Lower leg skin (tissue), 3 donors: ENCODE measurements at regions not wholly inside any gene's neighbourhood (a gene's known extent, or its start where the extent isn't known, plus 50 kb on each side); places are given as distances from the start of the nearest gene placed in this dataset.

ENCODE experiments used
- POLR2A ChIP-seq, 2 donors: fragments of 450-650 bp; IDR thresholded peaks; one replicate each; pipeline ENCODE4 v1.6.1; 2016 to 2017; ENCODE audit warnings: antibody characterized with exemption in 2 of 2, mild to moderate bottlenecking in 1 of 2, moderate library complexity in 1 of 2
- TF ChIP-seq, protein P1 (sequence below), 3 donors: fragments of 450-650 bp; IDR thresholded peaks; one replicate each; pipeline ENCODE4 v1.5.1; 2016; ENCODE audit warnings: antibody characterized with exemption in 3 of 3, mild to moderate bottlenecking in 3 of 3, moderate library complexity in 2 of 3

DNA sequence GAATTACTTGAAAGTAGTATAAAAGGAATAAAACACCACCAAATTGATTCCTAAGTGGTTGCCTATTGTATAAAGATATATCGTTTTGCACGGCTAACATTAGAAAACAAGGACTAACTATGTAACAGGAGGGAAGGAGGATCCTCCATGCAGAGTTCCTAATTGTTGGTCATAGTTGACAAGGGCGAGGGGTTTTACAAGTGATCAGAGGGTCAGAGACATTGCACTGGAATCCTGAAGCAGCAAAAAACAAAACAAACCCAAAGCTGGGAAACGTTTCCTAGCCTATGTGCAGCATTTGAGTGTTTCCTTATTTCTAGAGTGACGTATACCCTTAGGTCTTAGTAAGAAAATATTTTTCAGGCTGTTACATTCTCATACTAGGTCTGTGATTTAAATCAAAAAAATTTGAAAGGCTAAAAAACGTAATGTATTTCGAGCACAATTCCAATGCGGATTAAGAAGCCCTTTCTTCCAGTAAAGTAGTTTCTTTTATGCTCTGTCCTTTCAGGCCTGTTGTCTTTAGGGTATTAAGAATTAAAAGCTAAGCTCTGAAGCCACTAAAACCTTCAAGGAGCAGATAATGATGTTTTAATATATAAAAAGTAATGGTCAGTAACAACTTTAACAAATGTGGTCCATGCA, 373.8 kb upstream of the MMS22L start:
- TF ChIP-seq, protein P1, sequence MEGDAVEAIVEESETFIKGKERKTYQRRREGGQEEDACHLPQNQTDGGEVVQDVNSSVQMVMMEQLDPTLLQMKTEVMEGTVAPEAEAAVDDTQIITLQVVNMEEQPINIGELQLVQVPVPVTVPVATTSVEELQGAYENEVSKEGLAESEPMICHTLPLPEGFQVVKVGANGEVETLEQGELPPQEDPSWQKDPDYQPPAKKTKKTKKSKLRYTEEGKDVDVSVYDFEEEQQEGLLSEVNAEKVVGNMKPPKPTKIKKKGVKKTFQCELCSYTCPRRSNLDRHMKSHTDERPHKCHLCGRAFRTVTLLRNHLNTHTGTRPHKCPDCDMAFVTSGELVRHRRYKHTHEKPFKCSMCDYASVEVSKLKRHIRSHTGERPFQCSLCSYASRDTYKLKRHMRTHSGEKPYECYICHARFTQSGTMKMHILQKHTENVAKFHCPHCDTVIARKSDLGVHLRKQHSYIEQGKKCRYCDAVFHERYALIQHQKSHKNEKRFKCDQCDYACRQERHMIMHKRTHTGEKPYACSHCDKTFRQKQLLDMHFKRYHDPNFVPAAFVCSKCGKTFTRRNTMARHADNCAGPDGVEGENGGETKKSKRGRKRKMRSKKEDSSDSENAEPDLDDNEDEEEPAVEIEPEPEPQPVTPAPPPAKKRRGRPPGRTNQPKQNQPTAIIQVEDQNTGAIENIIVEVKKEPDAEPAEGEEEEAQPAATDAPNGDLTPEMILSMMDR (IDR thresholded peaks at IDR 0.05): no peak
- TF ChIP-seq POLR2A (IDR thresholded peaks at IDR 0.05): no peak
